ENCODE measurements at regions not wholly inside any gene's neighbourhood (a gene's known extent, or its start where the extent isn't known, plus 50 kb on each side); places are given as distances from the start of the nearest gene placed in this dataset.

- TF ChIP-seq CTCF (IDR thresholded peaks at IDR 0.05; ENCODE audit: low read length) (no peak), EZH2 (IDR thresholded peaks at IDR 0.05; ENCODE audit: borderline replicate concordance, low read length) (no peak)
Measured at GRCh38 chr3:124260206-124260915, 268.4 kb upstream of the ROPN1 start.
